ENCODE measurements at regions not wholly inside any gene's neighbourhood (a gene's known extent, or its start where the extent isn't known, plus 50 kb on each side); places are given as distances from the start of the nearest gene placed in this dataset.

DNA sequence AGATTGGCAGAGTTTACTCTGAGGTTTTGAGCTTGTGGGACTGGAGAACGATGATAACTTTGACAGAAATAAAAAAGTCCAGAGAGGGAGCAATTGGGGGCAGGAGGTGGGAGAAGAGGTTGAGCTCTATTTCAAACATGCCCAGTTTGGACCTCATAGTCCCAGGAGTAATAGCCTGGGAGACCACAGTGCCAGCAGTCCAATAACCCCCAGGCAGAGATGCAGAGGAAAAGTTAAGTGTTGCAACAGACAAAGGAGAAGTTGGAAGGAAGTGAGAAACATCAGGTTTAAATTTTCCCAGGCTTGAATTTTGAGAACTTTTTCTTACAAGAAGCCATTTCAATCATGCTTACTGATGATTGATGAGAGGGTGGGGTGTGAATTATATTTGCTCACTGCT, 117.0 kb upstream of the GHR start (continued):
- TF ChIP-seq, protein P1, sequence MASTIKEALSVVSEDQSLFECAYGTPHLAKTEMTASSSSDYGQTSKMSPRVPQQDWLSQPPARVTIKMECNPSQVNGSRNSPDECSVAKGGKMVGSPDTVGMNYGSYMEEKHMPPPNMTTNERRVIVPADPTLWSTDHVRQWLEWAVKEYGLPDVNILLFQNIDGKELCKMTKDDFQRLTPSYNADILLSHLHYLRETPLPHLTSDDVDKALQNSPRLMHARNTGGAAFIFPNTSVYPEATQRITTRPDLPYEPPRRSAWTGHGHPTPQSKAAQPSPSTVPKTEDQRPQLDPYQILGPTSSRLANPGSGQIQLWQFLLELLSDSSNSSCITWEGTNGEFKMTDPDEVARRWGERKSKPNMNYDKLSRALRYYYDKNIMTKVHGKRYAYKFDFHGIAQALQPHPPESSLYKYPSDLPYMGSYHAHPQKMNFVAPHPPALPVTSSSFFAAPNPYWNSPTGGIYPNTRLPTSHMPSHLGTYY (CRISPR knock-in tag; IDR thresholded peaks at IDR 0.05) = no peak

DNA sequence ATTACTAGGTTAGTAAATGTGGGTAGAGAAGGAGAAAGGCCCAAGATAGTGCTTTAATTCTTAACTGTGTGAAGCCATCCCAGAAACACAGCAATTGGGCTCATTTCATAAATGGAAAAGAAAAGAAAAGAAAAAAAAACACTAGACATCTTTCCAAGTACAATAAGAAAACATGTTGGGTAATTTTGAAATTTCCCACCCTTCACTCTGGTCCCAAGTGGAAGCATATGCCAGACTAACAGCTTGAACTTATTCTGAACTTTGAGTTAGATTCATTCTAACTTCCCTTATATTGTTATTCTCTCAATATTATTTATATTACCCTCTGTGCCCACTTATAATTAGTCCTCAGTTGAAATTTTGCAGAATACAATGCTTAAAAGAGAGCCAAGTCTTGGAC, 113.4 kb upstream of the GHR start:
- H3K4me1 Mint-ChIP-seq = peaks cover 4% of the 10 kb centered on the region; the same call in 1 of the 2 replicates
- H3K9me3 Mint-ChIP-seq = 0 out of 2 replicates have a peak, but pooled peaks cover 4% of the 10 kb centered on the region
- ATAC-seq (no peak), DNase-seq (ENCODE audit: low spot score) (no peak)
- POLR2A ChIA-PET = no interaction called here
- H3K36me3 Mint-ChIP-seq = no peaks in the 10 kb centered on the region
- H3K27ac Mint-ChIP-seq = no peak overlapping the region
- no peaks in the 10 kb centered on the region for H3K27me3 Mint-ChIP-seq (ENCODE audit: low read depth)
- no peak overlapping the region for H3K4me3 Mint-ChIP-seq
- CTCF ChIA-PET = no interaction called here
- TF ChIP-seq NR3C1 (CRISPR knock-in tag; conservative IDR thresholded peaks at IDR 0.05; ENCODE audit: low read depth) (no peak), ESRRA (CRISPR knock-in tag; IDR thresholded peaks at IDR 0.05; ENCODE audit: borderline replicate concordance) (no peak), GABPB1 (CRISPR knock-in tag; IDR thresholded peaks at IDR 0.05) (no peak), SP1 (CRISPR knock-in tag; conservative IDR thresholded peaks at IDR 0.05) (no peak), MXD4 (CRISPR knock-in tag; IDR thresholded peaks at IDR 0.05; ENCODE audit: borderline replicate concordance) (no peak), KAT7 (CRISPR knock-in tag; IDR thresholded peaks at IDR 0.05; ENCODE audit: borderline replicate concordance) (no peak), NFATC4 (CRISPR knock-in tag; IDR thresholded peaks at IDR 0.05) (no peak), TEAD4 (CRISPR knock-in tag; IDR thresholded peaks at IDR 0.05) (no peak), ZNF263 (CRISPR knock-in tag; IDR thresholded peaks at IDR 0.05; ENCODE audit: low read depth) (no peak)
- TF ChIP-seq, protein P2, sequence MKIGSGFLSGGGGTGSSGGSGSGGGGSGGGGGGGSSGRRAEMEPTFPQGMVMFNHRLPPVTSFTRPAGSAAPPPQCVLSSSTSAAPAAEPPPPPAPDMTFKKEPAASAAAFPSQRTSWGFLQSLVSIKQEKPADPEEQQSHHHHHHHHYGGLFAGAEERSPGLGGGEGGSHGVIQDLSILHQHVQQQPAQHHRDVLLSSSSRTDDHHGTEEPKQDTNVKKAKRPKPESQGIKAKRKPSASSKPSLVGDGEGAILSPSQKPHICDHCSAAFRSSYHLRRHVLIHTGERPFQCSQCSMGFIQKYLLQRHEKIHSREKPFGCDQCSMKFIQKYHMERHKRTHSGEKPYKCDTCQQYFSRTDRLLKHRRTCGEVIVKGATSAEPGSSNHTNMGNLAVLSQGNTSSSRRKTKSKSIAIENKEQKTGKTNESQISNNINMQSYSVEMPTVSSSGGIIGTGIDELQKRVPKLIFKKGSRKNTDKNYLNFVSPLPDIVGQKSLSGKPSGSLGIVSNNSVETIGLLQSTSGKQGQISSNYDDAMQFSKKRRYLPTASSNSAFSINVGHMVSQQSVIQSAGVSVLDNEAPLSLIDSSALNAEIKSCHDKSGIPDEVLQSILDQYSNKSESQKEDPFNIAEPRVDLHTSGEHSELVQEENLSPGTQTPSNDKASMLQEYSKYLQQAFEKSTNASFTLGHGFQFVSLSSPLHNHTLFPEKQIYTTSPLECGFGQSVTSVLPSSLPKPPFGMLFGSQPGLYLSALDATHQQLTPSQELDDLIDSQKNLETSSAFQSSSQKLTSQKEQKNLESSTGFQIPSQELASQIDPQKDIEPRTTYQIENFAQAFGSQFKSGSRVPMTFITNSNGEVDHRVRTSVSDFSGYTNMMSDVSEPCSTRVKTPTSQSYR (CRISPR knock-in tag; IDR thresholded peaks at IDR 0.05) = no peak
- TF ChIP-seq, protein P3, sequence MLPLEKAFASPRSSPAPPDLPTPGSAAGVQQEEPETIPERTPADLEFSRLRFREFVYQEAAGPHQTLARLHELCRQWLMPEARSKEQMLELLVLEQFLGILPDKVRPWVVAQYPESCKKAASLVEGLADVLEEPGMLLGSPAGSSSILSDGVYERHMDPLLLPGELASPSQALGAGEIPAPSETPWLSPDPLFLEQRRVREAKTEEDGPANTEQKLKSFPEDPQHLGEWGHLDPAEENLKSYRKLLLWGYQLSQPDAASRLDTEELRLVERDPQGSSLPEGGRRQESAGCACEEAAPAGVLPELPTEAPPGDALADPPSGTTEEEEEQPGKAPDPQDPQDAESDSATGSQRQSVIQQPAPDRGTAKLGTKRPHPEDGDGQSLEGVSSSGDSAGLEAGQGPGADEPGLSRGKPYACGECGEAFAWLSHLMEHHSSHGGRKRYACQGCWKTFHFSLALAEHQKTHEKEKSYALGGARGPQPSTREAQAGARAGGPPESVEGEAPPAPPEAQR (CRISPR knock-in tag; IDR thresholded peaks at IDR 0.05) = no peak
- TF ChIP-seq, protein P4, sequence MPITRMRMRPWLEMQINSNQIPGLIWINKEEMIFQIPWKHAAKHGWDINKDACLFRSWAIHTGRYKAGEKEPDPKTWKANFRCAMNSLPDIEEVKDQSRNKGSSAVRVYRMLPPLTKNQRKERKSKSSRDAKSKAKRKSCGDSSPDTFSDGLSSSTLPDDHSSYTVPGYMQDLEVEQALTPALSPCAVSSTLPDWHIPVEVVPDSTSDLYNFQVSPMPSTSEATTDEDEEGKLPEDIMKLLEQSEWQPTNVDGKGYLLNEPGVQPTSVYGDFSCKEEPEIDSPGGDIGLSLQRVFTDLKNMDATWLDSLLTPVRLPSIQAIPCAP (CRISPR knock-in tag; IDR thresholded peaks at IDR 0.05) = no peak
- TF ChIP-seq, protein P5, sequence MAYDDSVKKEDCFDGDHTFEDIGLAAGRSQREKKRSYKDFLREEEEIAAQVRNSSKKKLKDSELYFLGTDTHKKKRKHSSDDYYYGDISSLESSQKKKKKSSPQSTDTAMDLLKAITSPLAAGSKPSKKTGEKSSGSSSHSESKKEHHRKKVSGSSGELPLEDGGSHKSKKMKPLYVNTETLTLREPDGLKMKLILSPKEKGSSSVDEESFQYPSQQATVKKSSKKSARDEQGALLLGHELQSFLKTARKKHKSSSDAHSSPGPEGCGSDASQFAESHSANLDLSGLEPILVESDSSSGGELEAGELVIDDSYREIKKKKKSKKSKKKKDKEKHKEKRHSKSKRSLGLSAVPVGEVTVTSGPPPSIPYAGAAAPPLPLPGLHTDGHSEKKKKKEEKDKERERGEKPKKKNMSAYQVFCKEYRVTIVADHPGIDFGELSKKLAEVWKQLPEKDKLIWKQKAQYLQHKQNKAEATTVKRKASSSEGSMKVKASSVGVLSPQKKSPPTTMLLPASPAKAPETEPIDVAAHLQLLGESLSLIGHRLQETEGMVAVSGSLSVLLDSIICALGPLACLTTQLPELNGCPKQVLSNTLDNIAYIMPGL (CRISPR knock-in tag; IDR thresholded peaks at IDR 0.05) = no peak
- TF ChIP-seq, protein P6, sequence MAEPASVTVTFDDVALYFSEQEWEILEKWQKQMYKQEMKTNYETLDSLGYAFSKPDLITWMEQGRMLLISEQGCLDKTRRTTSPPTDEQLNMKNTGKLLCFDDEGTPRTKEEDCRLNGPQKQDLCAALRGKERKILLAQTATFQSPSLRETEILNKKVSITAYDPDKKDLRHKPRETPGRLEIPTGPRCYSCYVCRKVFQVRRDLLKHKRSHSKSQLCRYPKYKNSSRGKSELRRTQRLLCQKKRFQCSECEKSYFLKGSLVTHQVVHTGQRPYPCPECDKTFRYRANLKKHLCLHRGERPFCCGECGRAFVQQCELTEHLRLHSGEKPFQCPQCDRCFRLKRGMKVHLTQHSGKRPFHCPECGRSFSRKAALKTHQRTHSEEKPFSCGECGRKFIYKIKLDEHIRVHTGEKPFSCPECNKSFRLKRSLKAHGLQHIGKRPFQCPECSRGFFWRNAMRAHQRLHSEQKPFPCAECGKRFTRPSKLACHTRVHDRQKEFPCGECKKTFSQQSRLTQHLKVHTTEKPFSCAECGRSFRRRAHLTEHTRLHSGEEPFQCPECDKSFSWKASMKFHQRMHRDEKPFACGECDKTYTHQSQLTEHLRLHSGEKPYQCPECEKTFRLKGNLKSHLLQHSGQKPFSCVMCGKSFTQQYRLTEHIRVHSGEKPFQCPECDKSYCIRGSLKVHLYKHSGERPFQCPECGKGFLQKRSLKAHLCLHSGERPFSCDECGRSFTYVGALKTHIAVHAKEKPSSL (CRISPR knock-in tag; conservative IDR thresholded peaks at IDR 0.05) = no peak
- TF ChIP-seq, protein P7, sequence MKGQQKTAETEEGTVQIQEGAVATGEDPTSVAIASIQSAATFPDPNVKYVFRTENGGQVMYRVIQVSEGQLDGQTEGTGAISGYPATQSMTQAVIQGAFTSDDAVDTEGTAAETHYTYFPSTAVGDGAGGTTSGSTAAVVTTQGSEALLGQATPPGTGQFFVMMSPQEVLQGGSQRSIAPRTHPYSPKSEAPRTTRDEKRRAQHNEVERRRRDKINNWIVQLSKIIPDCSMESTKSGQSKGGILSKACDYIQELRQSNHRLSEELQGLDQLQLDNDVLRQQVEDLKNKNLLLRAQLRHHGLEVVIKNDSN (CRISPR knock-in tag; IDR thresholded peaks at IDR 0.05) = no peak
